HCT116 (cell line): ENCODE measurements at regions not wholly inside any gene's neighbourhood (a gene's known extent, or its start where the extent isn't known, plus 50 kb on each side); places are given as distances from the start of the nearest gene placed in this dataset.

ENCODE experiments used
- ATAC-seq: fragments of 200-7000 bp; cut with Tn5 transposase; 2 replicates; pipeline ENCODE4 v1.9.1; 2020; ENCODE audit warnings: mild to moderate bottlenecking, moderate library complexity
- BruUV-seq: library from RNA; stranded (reverse); fragments of 400-500 nt; replicated peaks from 2 replicates; lab custom pipeline; 2021; lab: Mats Ljungman, UMichigan
- CTCF ChIA-PET: fragments of 300-600 bp; sonication (Branson Sonifier 250); formaldehyde crosslinking; loops from one replicate; lab custom pipeline; 2021; ENCODE audit warnings: antibody characterized with exemption; lab: Charles Lee
- POLR2A ChIA-PET: fragments of 300-600, 350-600 bp; sonication (Branson Sonifier 250); formaldehyde crosslinking; loops from one replicate; lab custom pipeline; 2021; ENCODE audit warnings: antibody characterized with exemption; lab: Charles Lee
- RAD21 ChIA-PET, 2 experiments: fragments of 300-600 bp; sonication (Branson Sonifier 250); formaldehyde crosslinking; loops; one replicate each; lab custom pipeline; 2023; ENCODE audit warnings: low total read pairs in 2 of 2; ENCODE audit not compliant: uncharacterized antibody in 2 of 2, unreplicated experiment in 2 of 2, low non-redundant PET in 1 of 2; lab: Charles Lee
- DNase-seq: peaks from one replicate; pipeline ENCODE4 v3.0.0-alpha.2; 2010; ENCODE audit warnings: low read depth, low spot score
- H2AFZ ChIP-seq: fragments of 200-600 bp; shearing (Covaris generic), sonication (generic); 2 replicates; pipeline ENCODE4 v1.6.1; 2017; ENCODE audit warnings: low read depth, mixed run types, mixed read lengths, antibody characterized with exemption, low read length; ENCODE audit not compliant: poor library complexity, severe bottlenecking
- H3K27ac ChIP-seq: 2 replicates; pipeline ENCODE4 v1.5.1; 2012; ENCODE audit warnings: low read depth, low read length
- H3K27me3 ChIP-seq: fragments of 200-600 bp; sonication (generic); 2 replicates; pipeline ENCODE4 v1.6.1; 2016; ENCODE audit warnings: mixed run types, low read length, mixed read lengths; ENCODE audit not compliant: insufficient read depth
- H3K36me3 ChIP-seq, 2 experiments: fragments of 200-500 bp in 1 of 2; fragments of 200-600 bp in 1 of 2; sonication (Bioruptor generic) in 1 of 2; sonication (generic) in 1 of 2; 2 replicates each; pipeline versions ENCODE4 v1.5.1 to v1.6.1; 2014 to 2016; ENCODE audit warnings: low read length in 2 of 2, inconsistent platforms in 1 of 2, mixed read lengths in 1 of 2, mixed run types in 1 of 2; ENCODE audit not compliant: insufficient read depth in 2 of 2, control insufficient read depth in 1 of 2
- H3K4me1 ChIP-seq, 2 experiments: fragments of 200-600 bp in 1 of 2; sonication (generic) in 1 of 2; 2 replicates each; pipeline versions ENCODE4 v1.5.1 to v1.6.1; 2012 to 2017; ENCODE audit warnings: low read length in 2 of 2, inconsistent platforms in 1 of 2, mild to moderate bottlenecking in 1 of 2, mixed read lengths in 1 of 2, mixed run types in 1 of 2, moderate library complexity in 1 of 2; ENCODE audit not compliant: insufficient read depth in 2 of 2, control insufficient read depth in 1 of 2
- H3K4me2 ChIP-seq: fragments of 200-600 bp; sonication (generic); 2 replicates; pipeline ENCODE4 v1.6.1; 2017; ENCODE audit warnings: mixed run types, low read length, mixed read lengths
- H3K4me3 ChIP-seq, 2 experiments: fragments of 200-600 bp in 1 of 2; sonication (generic) in 1 of 2; replicated peaks in 1 of 2; 2 replicates each; pipeline ENCODE4 v1.5.1; 2011 to 2016; ENCODE audit warnings: low read length in 2 of 2, control low read depth in 1 of 2, low read depth in 1 of 2, mild to moderate bottlenecking in 1 of 2, mixed read lengths in 1 of 2, mixed run types in 1 of 2
- H3K79me2 ChIP-seq: fragments of 200-600 bp; sonication (generic); 2 replicates; pipeline ENCODE4 v1.6.1; 2017; ENCODE audit warnings: mild to moderate bottlenecking, mixed run types, low read length, moderate library complexity, mixed read lengths; ENCODE audit not compliant: insufficient read depth
- H3K9ac ChIP-seq: fragments of 200-600 bp; sonication (generic); 2 replicates; pipeline ENCODE4 v1.6.1; 2016; ENCODE audit warnings: low read length, mixed read lengths
- H3K9me2 ChIP-seq: fragments of 200-600 bp; sonication (generic), shearing (Covaris generic); 2 replicates; pipeline ENCODE4 v1.6.1; 2017; ENCODE audit warnings: mixed run types, mild to moderate bottlenecking, moderate library complexity; ENCODE audit not compliant: insufficient read depth
- H3K9me3 ChIP-seq, 2 experiments: fragments of 200-500 bp in 1 of 2; fragments of 200-600 bp in 1 of 2; sonication (Bioruptor generic) in 1 of 2; sonication (generic) in 1 of 2; 2 replicates each; pipeline ENCODE4 v1.6.1; 2014 to 2017; ENCODE audit warnings: low read length in 2 of 2, mixed read lengths in 2 of 2, inconsistent platforms in 1 of 2, low read depth in 1 of 2, mild to moderate bottlenecking in 1 of 2, mixed run types in 1 of 2, moderate library complexity in 1 of 2; ENCODE audit not compliant: control insufficient read depth in 1 of 2, insufficient read depth in 1 of 2
- H4K20me1 ChIP-seq: fragments of 200-600 bp; sonication (generic), shearing (Covaris generic); 2 replicates; pipeline ENCODE4 v1.6.1; 2017; ENCODE audit warnings: mixed run types, mild to moderate bottlenecking, moderate library complexity; ENCODE audit not compliant: insufficient read depth
- CBX3 ChIP-seq: IDR thresholded peaks from 2 replicates; pipeline ENCODE4 v1.6.1; 2012; ENCODE audit warnings: low read depth
- EGR1 ChIP-seq: IDR thresholded peaks from 2 replicates; pipeline ENCODE4 v1.6.1; 2012; ENCODE audit warnings: low read depth
- EZH2phosphoT487 ChIP-seq: fragments of 200-600 bp; IDR thresholded peaks from 2 replicates; pipeline ENCODE4 v1.6.1; 2018; ENCODE audit warnings: antibody characterized with exemption, borderline replicate concordance
- FOSL1 ChIP-seq: IDR thresholded peaks from 2 replicates; pipeline ENCODE4 v1.6.1; 2012; ENCODE audit warnings: low read depth
- JUND ChIP-seq: IDR thresholded peaks from 2 replicates; pipeline ENCODE4 v1.6.1; 2012
- RAD21 ChIP-seq: IDR thresholded peaks from 2 replicates; pipeline ENCODE4 v1.6.1; 2012; ENCODE audit warnings: low read depth, mild to moderate bottlenecking
- SP1 ChIP-seq: IDR thresholded peaks from 2 replicates; pipeline ENCODE4 v1.6.1; 2012; ENCODE audit warnings: low read depth
- SRF ChIP-seq: IDR thresholded peaks from 2 replicates; pipeline ENCODE4 v1.6.1; 2012; ENCODE audit warnings: low read depth
- TCF7L2 ChIP-seq: IDR thresholded peaks from 2 replicates; pipeline ENCODE4 v1.7.0; 2011; ENCODE audit warnings: borderline replicate concordance, inconsistent platforms; ENCODE audit not compliant: insufficient read depth, insufficient read length; ENCODE audit errors: extremely low read depth
- YY1 ChIP-seq: IDR thresholded peaks from 2 replicates; pipeline ENCODE4 v1.6.1; 2011; ENCODE audit warnings: low read length, low read depth, moderate library complexity, mild to moderate bottlenecking; ENCODE audit not compliant: insufficient replicate concordance; ENCODE audit errors: extremely low read depth
- ZBTB33 ChIP-seq: IDR thresholded peaks from 2 replicates; pipeline ENCODE4 v1.6.1; 2011; ENCODE audit warnings: mild to moderate bottlenecking, low read length, moderate library complexity; ENCODE audit not compliant: insufficient replicate concordance; ENCODE audit errors: extremely low read depth
- ZFX ChIP-seq: fragments of 450-650 bp; IDR thresholded peaks from 2 replicates; pipeline ENCODE4 v1.6.1; 2017
- intact Hi-C: fragments of 100-400 bp; cut with micrococcal nuclease; formaldehyde crosslinking; loops from 2 replicates; pipeline ENCODE4 v1.10.0; 2022
- TF ChIP-seq, protein P1 (sequence below), 3 experiments: fragments of 200-600 bp in 1 of 3; sonication (generic) in 1 of 3; IDR thresholded peaks in 2 of 3; conservative IDR thresholded peaks in 1 of 3; 2 replicates each; pipeline ENCODE4 v1.5.1; 2012 to 2017; ENCODE audit warnings: low read depth in 2 of 3, low read length in 2 of 3, antibody characterized with exemption in 1 of 3, borderline replicate concordance in 1 of 3, control low read depth in 1 of 3, mild to moderate bottlenecking in 1 of 3, mixed read lengths in 1 of 3, mixed run types in 1 of 3, moderate library complexity in 1 of 3; ENCODE audit not compliant: insufficient read depth in 1 of 3
- TF ChIP-seq, protein P2 (sequence below): IDR thresholded peaks from 2 replicates; pipeline ENCODE4 v1.6.1; 2012

- DNase-seq, result no peak
- ChIA-PET CTCF (no interaction called here), RAD21 (no interaction called here), POLR2A (no interaction called here)
- Histone ChIP-seq H3K4me1 (no peaks in the 10 kb centered on the region), H3K79me2 (no peaks in the 10 kb centered on the region), H3K9ac (no peak overlapping the region), H3K9me3 (no peaks in the 10 kb centered on the region), H3K36me3 (no peaks in the 10 kb centered on the region), H3K4me3 (no peak overlapping the region), H2AFZ (no peak overlapping the region), H3K27me3 (no peaks in the 10 kb centered on the region), H4K20me1 (no peaks in the 10 kb centered on the region), H3K9me2 (no peaks in the 10 kb centered on the region), H3K4me2 (no peak overlapping the region), H3K27ac (no peak overlapping the region)
- no TSS peak for BruUV-seq
- no peak for ATAC-seq
- TF ChIP-seq RAD21 (no peak), JUND (no peak), EZH2phosphoT487 (no peak), SP1 (no peak), TCF7L2 (no peak), YY1 (no peak), FOSL1 (no peak), ZFX (no peak), EGR1 (no peak), ZBTB33 (no peak), CBX3 (no peak), SRF (no peak)
- TF ChIP-seq, protein P1, sequence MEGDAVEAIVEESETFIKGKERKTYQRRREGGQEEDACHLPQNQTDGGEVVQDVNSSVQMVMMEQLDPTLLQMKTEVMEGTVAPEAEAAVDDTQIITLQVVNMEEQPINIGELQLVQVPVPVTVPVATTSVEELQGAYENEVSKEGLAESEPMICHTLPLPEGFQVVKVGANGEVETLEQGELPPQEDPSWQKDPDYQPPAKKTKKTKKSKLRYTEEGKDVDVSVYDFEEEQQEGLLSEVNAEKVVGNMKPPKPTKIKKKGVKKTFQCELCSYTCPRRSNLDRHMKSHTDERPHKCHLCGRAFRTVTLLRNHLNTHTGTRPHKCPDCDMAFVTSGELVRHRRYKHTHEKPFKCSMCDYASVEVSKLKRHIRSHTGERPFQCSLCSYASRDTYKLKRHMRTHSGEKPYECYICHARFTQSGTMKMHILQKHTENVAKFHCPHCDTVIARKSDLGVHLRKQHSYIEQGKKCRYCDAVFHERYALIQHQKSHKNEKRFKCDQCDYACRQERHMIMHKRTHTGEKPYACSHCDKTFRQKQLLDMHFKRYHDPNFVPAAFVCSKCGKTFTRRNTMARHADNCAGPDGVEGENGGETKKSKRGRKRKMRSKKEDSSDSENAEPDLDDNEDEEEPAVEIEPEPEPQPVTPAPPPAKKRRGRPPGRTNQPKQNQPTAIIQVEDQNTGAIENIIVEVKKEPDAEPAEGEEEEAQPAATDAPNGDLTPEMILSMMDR (IDR thresholded peaks at IDR 0.05 in 2 of 3, conservative IDR thresholded peaks at IDR 0.05 in 1 of 3; ENCODE audit: borderline replicate concordance in 1 of 3, insufficient read depth in 1 of 3, low read depth in 2 of 3, low read length in 2 of 3), result no peak
- TF ChIP-seq, protein P2, sequence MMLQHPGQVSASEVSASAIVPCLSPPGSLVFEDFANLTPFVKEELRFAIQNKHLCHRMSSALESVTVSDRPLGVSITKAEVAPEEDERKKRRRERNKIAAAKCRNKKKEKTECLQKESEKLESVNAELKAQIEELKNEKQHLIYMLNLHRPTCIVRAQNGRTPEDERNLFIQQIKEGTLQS, result no peak
- intact Hi-C loops, result no loop called here
Observed at GRCh38 chrX:6986915-6987314, 160.6 kb upstream of the STS start.
